Neural progenitor cell (in vitro differentiated cells): ENCODE measurements at regions not wholly inside any gene's neighbourhood (a gene's known extent, or its start where the extent isn't known, plus 50 kb on each side); places are given as distances from the start of the nearest gene placed in this dataset.
"Not testable (repeated sequence)": the region's sequence is repeated elsewhere in the genome, so short reads cannot be mapped to it uniquely, and the experiment has no call there.

Source experiments
- DNase-seq: peaks from one replicate; pipeline ENCODE4 v3.0.0-alpha.2; 2016; ENCODE audit warnings: low spot score
- H2AFZ ChIP-seq: fragments of 200-600 bp; sonication (generic); replicated peaks from 2 replicates; pipeline ENCODE4 v1.6.1; 2016; ENCODE audit warnings: antibody characterized with exemption
- H3F3A ChIP-seq: fragments of 200-600 bp; sonication (generic); 2 replicates; pipeline ENCODE4 v1.6.1; 2016; ENCODE audit warnings: antibody characterized with exemption, low read depth
- H3K27ac ChIP-seq: fragments of 200-600 bp; sonication (generic); 2 replicates; pipeline ENCODE4 v1.5.1; 2016; ENCODE audit warnings: mild to moderate bottlenecking
- H3K27me3 ChIP-seq: fragments of 200-600 bp; sonication (generic); 2 replicates; pipeline ENCODE4 v1.6.1; 2016; ENCODE audit warnings: mild to moderate bottlenecking, moderate library complexity
- H3K36me3 ChIP-seq: fragments of 200-600 bp; sonication (generic); 2 replicates; pipeline ENCODE4 v1.5.1; 2016
- H3K4me1 ChIP-seq: fragments of 200-600 bp; sonication (generic); 2 replicates; pipeline ENCODE4 v1.6.1; 2016; ENCODE audit warnings: mixed run types
- H3K4me2 ChIP-seq: fragments of 200-600 bp; sonication (generic); 2 replicates; pipeline ENCODE4 v1.6.1; 2016
- H3K4me3 ChIP-seq: fragments of 200-600 bp; sonication (generic); 2 replicates; pipeline ENCODE4 v1.5.1; 2016
- H3K79me2 ChIP-seq: fragments of 200-600 bp; sonication (generic); 2 replicates; pipeline ENCODE4 v1.6.1; 2016; ENCODE audit warnings: low read depth
- H3K9ac ChIP-seq: fragments of 200-600 bp; sonication (generic); 2 replicates; pipeline ENCODE4 v1.6.1; 2016
- H3K9me3 ChIP-seq: fragments of 200-600 bp; sonication (generic); 2 replicates; pipeline ENCODE4 v1.5.1; 2016; ENCODE audit warnings: low read depth
- H4K20me1 ChIP-seq: fragments of 200-600 bp; sonication (generic); 2 replicates; pipeline ENCODE4 v1.6.1; 2016; ENCODE audit warnings: low read depth
- H3K27ac Mint-ChIP-seq: 3 replicates; pipeline ENCODE4 v1.8.0; 2021; ENCODE audit warnings: mixed read lengths
- H3K27me3 Mint-ChIP-seq: 2 replicates; pipeline ENCODE4 v1.8.0; 2022; ENCODE audit warnings: low read depth, mild to moderate bottlenecking, inconsistent platforms, moderate library complexity, mixed read lengths; ENCODE audit not compliant: insufficient read depth
- H3K36me3 Mint-ChIP-seq: 3 replicates; pipeline ENCODE4 v1.8.0; 2021; ENCODE audit warnings: mixed read lengths
- H3K4me1 Mint-ChIP-seq: 3 replicates; pipeline ENCODE4 v1.8.0; 2021; ENCODE audit warnings: mixed read lengths
- H3K4me3 Mint-ChIP-seq: 3 replicates; pipeline ENCODE4 v1.8.0; 2021; ENCODE audit warnings: mild to moderate bottlenecking, moderate library complexity, mixed read lengths
- H3K9me3 Mint-ChIP-seq: 3 replicates; pipeline ENCODE4 v1.8.0; 2020; ENCODE audit warnings: mixed read lengths
- EZH2 ChIP-seq: fragments of 200-600 bp; sonication (generic); IDR thresholded peaks from 2 replicates; pipeline ENCODE4 v1.6.1; 2017; ENCODE audit warnings: antibody characterized with exemption, mild to moderate bottlenecking, moderate library complexity
- EZH2phosphoT487 ChIP-seq: fragments of 200-600 bp; sonication (generic); IDR thresholded peaks from 2 replicates; pipeline ENCODE4 v1.6.1; 2017; ENCODE audit warnings: antibody characterized with exemption
- TF ChIP-seq, protein P1 (sequence below): fragments of 200-600 bp; sonication (generic); IDR thresholded peaks from 2 replicates; pipeline ENCODE4 v1.5.1; 2017; ENCODE audit warnings: antibody characterized with exemption, mild to moderate bottlenecking

DNA sequence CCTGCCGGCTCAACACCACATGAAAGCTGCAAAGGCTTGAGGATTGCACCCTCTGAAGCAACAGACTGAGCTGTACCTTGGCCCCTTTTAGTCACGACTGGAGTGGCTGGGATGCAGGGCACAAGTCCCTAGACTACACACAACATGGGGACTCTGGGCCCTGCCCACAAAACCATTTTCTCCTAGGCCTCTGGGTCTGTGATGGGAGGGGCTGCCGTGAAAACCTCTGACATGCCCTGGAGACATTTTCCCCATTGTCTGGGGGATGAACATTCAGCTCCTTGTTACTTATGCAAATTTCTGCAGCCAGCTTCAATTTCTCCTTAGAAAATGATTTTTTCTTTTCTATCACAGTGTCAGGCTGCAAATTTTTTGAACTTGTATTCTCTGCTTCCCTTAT is 123.5 kb upstream of the SMARCAD1 start:
- peaks cover 6% of the 10 kb centered on the region for H3K27me3 Mint-ChIP-seq
- H3K27ac Mint-ChIP-seq: no peak overlapping the region
- no peaks in the 10 kb centered on the region for H3K4me1 Mint-ChIP-seq
- TF ChIP-seq EZH2 (no peak), EZH2phosphoT487 (no peak)
- TF ChIP-seq, protein P1, sequence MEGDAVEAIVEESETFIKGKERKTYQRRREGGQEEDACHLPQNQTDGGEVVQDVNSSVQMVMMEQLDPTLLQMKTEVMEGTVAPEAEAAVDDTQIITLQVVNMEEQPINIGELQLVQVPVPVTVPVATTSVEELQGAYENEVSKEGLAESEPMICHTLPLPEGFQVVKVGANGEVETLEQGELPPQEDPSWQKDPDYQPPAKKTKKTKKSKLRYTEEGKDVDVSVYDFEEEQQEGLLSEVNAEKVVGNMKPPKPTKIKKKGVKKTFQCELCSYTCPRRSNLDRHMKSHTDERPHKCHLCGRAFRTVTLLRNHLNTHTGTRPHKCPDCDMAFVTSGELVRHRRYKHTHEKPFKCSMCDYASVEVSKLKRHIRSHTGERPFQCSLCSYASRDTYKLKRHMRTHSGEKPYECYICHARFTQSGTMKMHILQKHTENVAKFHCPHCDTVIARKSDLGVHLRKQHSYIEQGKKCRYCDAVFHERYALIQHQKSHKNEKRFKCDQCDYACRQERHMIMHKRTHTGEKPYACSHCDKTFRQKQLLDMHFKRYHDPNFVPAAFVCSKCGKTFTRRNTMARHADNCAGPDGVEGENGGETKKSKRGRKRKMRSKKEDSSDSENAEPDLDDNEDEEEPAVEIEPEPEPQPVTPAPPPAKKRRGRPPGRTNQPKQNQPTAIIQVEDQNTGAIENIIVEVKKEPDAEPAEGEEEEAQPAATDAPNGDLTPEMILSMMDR: no peak
- no peak overlapping the region for H2AFZ ChIP-seq
- no peaks in the 10 kb centered on the region for H4K20me1 ChIP-seq
- no peaks in the 10 kb centered on the region for H3K9me3 ChIP-seq
- H3K79me2 ChIP-seq: no peaks in the 10 kb centered on the region
- H3K4me3 Mint-ChIP-seq: no peak overlapping the region
- no peak overlapping the region for H3K4me3 ChIP-seq
- H3K4me2 ChIP-seq: no peak overlapping the region
- H3K36me3 Mint-ChIP-seq: peaks cover 4% of the 10 kb centered on the region
- no peaks in the 10 kb centered on the region for H3K27me3 ChIP-seq
- no peak for DNase-seq
- H3K27ac ChIP-seq: no peak overlapping the region
- no peak overlapping the region for H3K9ac ChIP-seq
- peaks cover 26% of the 10 kb centered on the region for H3K9me3 Mint-ChIP-seq
- H3K4me1 ChIP-seq: no peaks in the 10 kb centered on the region
- H3K36me3 ChIP-seq: no peaks in the 10 kb centered on the region
- no peaks in the 10 kb centered on the region for H3F3A ChIP-seq

DNA sequence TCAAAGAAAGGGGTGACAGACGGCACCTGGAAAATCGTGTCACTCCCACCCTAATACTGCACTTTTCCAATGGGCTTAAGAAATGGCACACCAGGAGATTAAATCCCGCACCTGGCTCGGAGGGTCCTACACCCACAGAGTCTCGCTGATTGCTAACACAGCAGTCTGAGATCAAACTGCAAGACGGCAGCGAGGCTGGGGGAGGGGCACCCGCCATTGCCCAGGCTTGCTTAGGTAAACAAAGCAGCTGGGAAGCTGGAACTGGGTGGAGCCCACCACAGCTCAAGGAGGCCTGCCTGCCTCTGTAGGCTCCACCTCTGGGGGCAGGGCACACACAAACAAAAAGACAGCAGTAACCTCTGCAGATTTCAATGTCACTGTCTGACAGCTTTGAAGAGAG is 108.5 kb upstream of the SMARCAD1 start:
- not testable (repeated sequence) for H3K4me3 ChIP-seq, H3K27ac Mint-ChIP-seq, H3K4me2 ChIP-seq, H3F3A ChIP-seq, H3K9me3 ChIP-seq, H3K4me1 ChIP-seq, H3K4me3 Mint-ChIP-seq, H3K27me3 Mint-ChIP-seq, H4K20me1 ChIP-seq, H3K9me3 Mint-ChIP-seq, H3K27me3 ChIP-seq, DNase-seq, H3K79me2 ChIP-seq, H3K36me3 ChIP-seq, H3K27ac ChIP-seq, H3K4me1 Mint-ChIP-seq, H3K9ac ChIP-seq, H2AFZ ChIP-seq, H3K36me3 Mint-ChIP-seq

DNA sequence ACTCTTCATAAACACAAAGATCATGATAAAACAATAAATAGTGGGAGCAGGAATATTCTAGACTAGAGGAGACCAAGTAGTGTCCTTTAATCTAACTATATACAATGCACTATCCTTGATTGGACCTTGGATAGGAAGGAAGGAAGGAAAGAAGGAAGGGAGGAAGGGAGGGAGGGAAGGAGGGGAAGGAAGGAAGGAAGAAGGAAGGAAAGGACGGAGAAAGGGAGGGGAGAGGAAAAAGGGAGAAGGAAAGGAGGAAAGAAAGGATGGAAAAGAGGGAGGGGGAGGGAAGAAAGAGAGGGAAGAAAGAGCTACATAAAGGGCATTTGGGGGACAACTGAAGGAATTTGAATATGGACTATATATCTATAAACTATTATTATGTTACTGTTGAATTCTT is 95.0 kb upstream of the SMARCAD1 start:
- H3K4me3 Mint-ChIP-seq: no peak overlapping the region
- no peaks in the 10 kb centered on the region for H3K9me3 ChIP-seq
- no peak for DNase-seq
- no peak overlapping the region for H3K4me3 ChIP-seq
- no peak overlapping the region for H3K27ac Mint-ChIP-seq
- no peaks in the 10 kb centered on the region for H3K79me2 ChIP-seq
- H3K4me2 ChIP-seq: no peak overlapping the region
- H3F3A ChIP-seq: no peaks in the 10 kb centered on the region
- H3K4me1 Mint-ChIP-seq: peaks cover 23% of the 10 kb centered on the region
- no peak overlapping the region for H2AFZ ChIP-seq
- no peaks in the 10 kb centered on the region for H4K20me1 ChIP-seq
- no peak for TF ChIP-seq EZH2phosphoT487
- TF ChIP-seq EZH2: no peak
- TF ChIP-seq, protein P1: no peak
- no peaks in the 10 kb centered on the region for H3K4me1 ChIP-seq
- no peak overlapping the region for H3K27ac ChIP-seq
- H3K36me3 ChIP-seq: no peaks in the 10 kb centered on the region
- no peak overlapping the region for H3K9ac ChIP-seq
- H3K36me3 Mint-ChIP-seq: peaks cover 2% of the 10 kb centered on the region
- no peaks in the 10 kb centered on the region for H3K27me3 ChIP-seq
- no peaks in the 10 kb centered on the region for H3K27me3 Mint-ChIP-seq
- peaks cover 5% of the 10 kb centered on the region for H3K9me3 Mint-ChIP-seq

DNA sequence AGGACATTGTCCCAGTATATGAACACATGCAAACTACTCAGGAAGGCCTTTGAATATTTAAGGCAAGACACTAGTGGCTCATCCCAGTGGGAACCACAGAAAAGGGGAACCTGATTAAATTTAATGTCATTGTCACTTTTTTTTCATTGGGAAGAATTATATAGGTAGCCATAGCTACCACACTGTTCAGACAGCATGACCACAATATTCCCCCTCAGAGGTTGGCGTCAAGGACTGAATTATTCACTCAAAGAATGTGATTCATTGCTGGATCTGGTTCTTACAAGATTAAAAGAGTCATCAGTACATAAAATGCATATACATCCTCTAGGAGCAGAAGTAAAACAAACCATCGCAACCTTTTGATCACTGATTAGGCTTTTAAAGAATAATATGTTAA is 92.0 kb upstream of the SMARCAD1 start:
- H2AFZ ChIP-seq: no peak overlapping the region
- H3K4me1 ChIP-seq: no peaks in the 10 kb centered on the region
- Mint-ChIP-seq H3K9me3 (peaks cover 3% of the 10 kb centered on the region), H3K4me3 (no peak overlapping the region), H3K27ac (no peak overlapping the region), H3K36me3 (no peaks in the 10 kb centered on the region), H3K4me1 (peaks cover 23% of the 10 kb centered on the region), H3K27me3 (peaks cover 2% of the 10 kb centered on the region)
- H3K27me3 ChIP-seq: no peaks in the 10 kb centered on the region
- DNase-seq: no peak
- H3K27ac ChIP-seq: no peak overlapping the region
- H3K9ac ChIP-seq: no peak overlapping the region
- H4K20me1 ChIP-seq: no peaks in the 10 kb centered on the region
- H3K9me3 ChIP-seq: no peaks in the 10 kb centered on the region
- no peaks in the 10 kb centered on the region for H3K36me3 ChIP-seq
- TF ChIP-seq, protein P1: no peak
- TF ChIP-seq EZH2 (no peak), EZH2phosphoT487 (no peak)
- H3K4me3 ChIP-seq: no peak overlapping the region
- no peak overlapping the region for H3K4me2 ChIP-seq
- no peaks in the 10 kb centered on the region for H3K79me2 ChIP-seq
- no peaks in the 10 kb centered on the region for H3F3A ChIP-seq
